ENCODE measurements at regions not wholly inside any gene's neighbourhood (a gene's known extent, or its start where the extent isn't known, plus 50 kb on each side); places are given as distances from the start of the nearest gene placed in this dataset.

DNA sequence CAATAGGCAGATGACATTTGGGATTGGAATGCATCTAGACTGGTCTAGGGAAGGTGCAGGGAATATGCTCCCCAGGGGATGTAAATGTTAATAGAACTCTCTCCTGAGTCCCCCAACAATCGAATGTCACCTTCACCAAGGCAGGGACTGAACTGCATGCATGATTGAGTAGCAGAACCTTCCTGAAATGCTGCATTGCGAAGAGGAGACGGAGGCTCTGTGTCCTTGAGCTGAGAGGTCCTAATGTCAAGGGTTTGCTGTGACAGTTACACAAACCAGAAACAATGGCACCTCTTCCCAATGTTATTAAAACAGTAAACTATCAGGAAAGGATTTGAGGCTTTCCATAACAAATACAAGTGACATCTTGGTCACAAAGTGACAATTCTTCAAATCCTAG, 117.5 kb upstream of the SFSWAP start:
- H2AFZ ChIP-seq (ENCODE audit: control insufficient read depth, low read length), result no peak overlapping the region

DNA sequence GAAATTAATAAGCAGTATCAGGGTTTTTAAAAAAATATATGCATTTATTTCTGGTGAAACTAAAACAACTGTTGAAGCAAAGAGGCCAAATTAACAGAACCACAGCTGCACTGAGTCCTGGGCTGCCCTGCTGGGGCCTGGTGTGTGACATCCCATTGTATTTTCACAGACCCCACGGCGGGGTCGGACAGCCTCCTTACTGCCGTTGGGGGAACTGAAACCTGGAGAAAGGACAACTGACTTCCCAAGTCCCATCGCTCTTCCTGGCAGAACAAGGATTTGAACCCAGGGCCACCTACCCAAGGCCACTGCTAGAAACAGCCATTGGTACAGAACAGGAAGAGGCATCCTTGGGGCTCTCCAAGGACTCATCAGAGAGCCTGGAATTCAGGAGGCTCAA, 114.8 kb upstream of the SFSWAP start:
- no peak overlapping the region for H2AFZ ChIP-seq (ENCODE audit: control insufficient read depth, low read length)
- dilution Hi-C loops (cut with MboI; ENCODE audit: extremely low pct_ligation_motif_present, low sequenced_read_pairs), result no loop called here
- H3K9me3 ChIP-seq (ENCODE audit: control insufficient read depth, low read depth, low read length), result no peaks in the 10 kb centered on the region
- H4K20me1 ChIP-seq (ENCODE audit: control insufficient read depth, extremely low read depth, insufficient read depth, low read length), result no peaks in the 10 kb centered on the region
- no peaks in the 10 kb centered on the region for H3K36me3 ChIP-seq (ENCODE audit: control insufficient read depth in 2 of 2, extremely low read depth in 1 of 2, insufficient read depth in 2 of 2, low read length in 2 of 2)
- DNase-seq (ENCODE audit: low read depth, low spot score), result no peak
- no peak overlapping the region for H3K27ac ChIP-seq (ENCODE audit: control insufficient read depth, insufficient read depth, low read length)
- H3K9ac ChIP-seq (ENCODE audit: control insufficient read depth, extremely low read depth, insufficient read depth, low read length), result no peak overlapping the region
- no peak for FAIRE-seq
- no peak overlapping the region for H3K4me2 ChIP-seq (ENCODE audit: control insufficient read depth, extremely low read depth, insufficient read depth, low read depth, low read length)
- no peak overlapping the region for H3K4me3 ChIP-seq (ENCODE audit: control insufficient read depth in 2 of 3, extremely low read depth in 1 of 3, insufficient read depth in 2 of 3, low read depth in 1 of 3, low read length in 3 of 3)
- H3K27me3 ChIP-seq (ENCODE audit: control insufficient read depth, extremely low read depth, insufficient read depth, low read length), result no peaks in the 10 kb centered on the region
- TF ChIP-seq, protein P1, sequence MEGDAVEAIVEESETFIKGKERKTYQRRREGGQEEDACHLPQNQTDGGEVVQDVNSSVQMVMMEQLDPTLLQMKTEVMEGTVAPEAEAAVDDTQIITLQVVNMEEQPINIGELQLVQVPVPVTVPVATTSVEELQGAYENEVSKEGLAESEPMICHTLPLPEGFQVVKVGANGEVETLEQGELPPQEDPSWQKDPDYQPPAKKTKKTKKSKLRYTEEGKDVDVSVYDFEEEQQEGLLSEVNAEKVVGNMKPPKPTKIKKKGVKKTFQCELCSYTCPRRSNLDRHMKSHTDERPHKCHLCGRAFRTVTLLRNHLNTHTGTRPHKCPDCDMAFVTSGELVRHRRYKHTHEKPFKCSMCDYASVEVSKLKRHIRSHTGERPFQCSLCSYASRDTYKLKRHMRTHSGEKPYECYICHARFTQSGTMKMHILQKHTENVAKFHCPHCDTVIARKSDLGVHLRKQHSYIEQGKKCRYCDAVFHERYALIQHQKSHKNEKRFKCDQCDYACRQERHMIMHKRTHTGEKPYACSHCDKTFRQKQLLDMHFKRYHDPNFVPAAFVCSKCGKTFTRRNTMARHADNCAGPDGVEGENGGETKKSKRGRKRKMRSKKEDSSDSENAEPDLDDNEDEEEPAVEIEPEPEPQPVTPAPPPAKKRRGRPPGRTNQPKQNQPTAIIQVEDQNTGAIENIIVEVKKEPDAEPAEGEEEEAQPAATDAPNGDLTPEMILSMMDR (optimal IDR thresholded peaks at IDR 0.05 in 1 of 3, IDR thresholded peaks at IDR 0.05 in 1 of 3, conservative IDR thresholded peaks at IDR 0.05 in 1 of 3; ENCODE audit: extremely low read depth in 1 of 3, insufficient read depth in 2 of 3, low read length in 3 of 3), result no peak
- TF ChIP-seq EZH2 (IDR thresholded peaks at IDR 0.05; ENCODE audit: low read length), result no peak
- H3K4me1 ChIP-seq (ENCODE audit: control insufficient read depth, extremely low read depth, insufficient read depth, low read length), result no peaks in the 10 kb centered on the region
- H3K79me2 ChIP-seq (ENCODE audit: control insufficient read depth, insufficient read depth, low read length), result no peaks in the 10 kb centered on the region
- H3K9me1 ChIP-seq (ENCODE audit: control insufficient read depth, extremely low read depth, insufficient read depth, low read length), result no peaks in the 10 kb centered on the region

More for the DNA sequence above, 117.5 kb upstream of the SFSWAP start:
- dilution Hi-C loops (cut with MboI; ENCODE audit: extremely low pct_ligation_motif_present, low sequenced_read_pairs), result no loop called here
- no peak for FAIRE-seq
- Histone ChIP-seq H3K4me1 (ENCODE audit: control insufficient read depth, extremely low read depth, insufficient read depth, low read length) (no peaks in the 10 kb centered on the region), H3K4me2 (ENCODE audit: control insufficient read depth, extremely low read depth, insufficient read depth, low read depth, low read length) (no peak overlapping the region), H3K9me1 (ENCODE audit: control insufficient read depth, extremely low read depth, insufficient read depth, low read length) (no peaks in the 10 kb centered on the region), H3K4me3 (ENCODE audit: control insufficient read depth in 2 of 3, extremely low read depth in 1 of 3, insufficient read depth in 2 of 3, low read depth in 1 of 3, low read length in 3 of 3) (no peak overlapping the region), H4K20me1 (ENCODE audit: control insufficient read depth, extremely low read depth, insufficient read depth, low read length) (no peaks in the 10 kb centered on the region), H3K9me3 (ENCODE audit: control insufficient read depth, low read depth, low read length) (no peaks in the 10 kb centered on the region), H3K36me3 (ENCODE audit: control insufficient read depth in 2 of 2, extremely low read depth in 1 of 2, insufficient read depth in 2 of 2, low read length in 2 of 2) (no peaks in the 10 kb centered on the region), H3K79me2 (ENCODE audit: control insufficient read depth, insufficient read depth, low read length) (no peaks in the 10 kb centered on the region), H3K27me3 (ENCODE audit: control insufficient read depth, extremely low read depth, insufficient read depth, low read length) (no peaks in the 10 kb centered on the region), H3K9ac (ENCODE audit: control insufficient read depth, extremely low read depth, insufficient read depth, low read length) (no peak overlapping the region), H3K27ac (ENCODE audit: control insufficient read depth, insufficient read depth, low read length) (no peak overlapping the region)
- no peak for TF ChIP-seq EZH2 (IDR thresholded peaks at IDR 0.05; ENCODE audit: low read length)
- TF ChIP-seq, protein P1 (optimal IDR thresholded peaks at IDR 0.05 in 1 of 3, IDR thresholded peaks at IDR 0.05 in 1 of 3, conservative IDR thresholded peaks at IDR 0.05 in 1 of 3; ENCODE audit: extremely low read depth in 1 of 3, insufficient read depth in 2 of 3, low read length in 3 of 3), result no peak
- DNase-seq (ENCODE audit: low read depth, low spot score), result no peak

Data from keratinocyte (primary cell).